GM18951 (cell line): ENCODE measurements at regions not wholly inside any gene's neighbourhood (a gene's known extent, or its start where the extent isn't known, plus 50 kb on each side); places are given as distances from the start of the nearest gene placed in this dataset.

Experiments
- POLR2A ChIP-seq: IDR thresholded peaks from 4 replicates; pipeline ENCODE4 v1.6.1; 2011; ENCODE audit warnings: mild to moderate bottlenecking; ENCODE audit not compliant: insufficient read length, insufficient read depth; ENCODE audit errors: extremely low read depth
- in situ Hi-C: fragments of 300-500 bp; cut with MboI; formaldehyde crosslinking; loops from one replicate; pipeline ENCODE4 v1.12.0; 2022; ENCODE audit warnings: low sequenced_read_pairs, mixed read lengths, inconsistent platforms; ENCODE audit not compliant: unreplicated experiment

GRCh38 chr12:124481257-124481750 lies 86.1 kb downstream of the NCOR2 start:
- in situ Hi-C loops = no loop called here
- TF ChIP-seq POLR2A = no peak

GRCh38 chr12:124480469-124481256 lies 86.7 kb downstream of the NCOR2 start:
- in situ Hi-C loops = no loop called here
- no peak for TF ChIP-seq POLR2A

- no peak for TF ChIP-seq POLR2A
- in situ Hi-C loops = no loop called here
Observed at GRCh38 chr12:124479680-124480468, 87.5 kb downstream of the NCOR2 start.

- in situ Hi-C loops = no loop called here
- TF ChIP-seq POLR2A = no peak
Observed at GRCh38 chr12:124478985-124479645, 88.3 kb downstream of the NCOR2 start.

GRCh38 chr12:124478416-124478815 lies 89.0 kb downstream of the NCOR2 start:
- in situ Hi-C loops = no loop called here
- TF ChIP-seq POLR2A = no peak

GRCh38 chr12:124477107-124477915 lies 90.1 kb downstream of the NCOR2 start:
- TF ChIP-seq POLR2A = no peak
- in situ Hi-C loops = no loop called here

GRCh38 chr12:124476011-124476400 lies 91.4 kb downstream of the NCOR2 start:
- no peak for TF ChIP-seq POLR2A

GRCh38 chr12:124475295-124476010 lies 92.0 kb downstream of the NCOR2 start:
- TF ChIP-seq POLR2A = no peak
- in situ Hi-C loops = no loop called here

More at GRCh38 chr12:124476011-124476400, 91.4 kb downstream of the NCOR2 start:
- in situ Hi-C loops = no loop called here

- in situ Hi-C loops = no loop called here
- no peak for TF ChIP-seq POLR2A
Observed at GRCh38 chr12:124474709-124475108, 92.7 kb downstream of the NCOR2 start.

- no peak for TF ChIP-seq POLR2A
- in situ Hi-C loops = no loop called here
Observed at GRCh38 chr12:124472690-124473279, 94.6 kb downstream of the NCOR2 start.

GRCh38 chr12:124471828-124472227 lies 95.6 kb downstream of the NCOR2 start:
- in situ Hi-C loops = no loop called here
- no peak for TF ChIP-seq POLR2A

GRCh38 chr12:124470806-124471205 lies 96.6 kb downstream of the NCOR2 start:
- in situ Hi-C loops = no loop called here
- TF ChIP-seq POLR2A = no peak
